ENCODE measurements at regions not wholly inside any gene's neighbourhood (a gene's known extent, or its start where the extent isn't known, plus 50 kb on each side); places are given as distances from the start of the nearest gene placed in this dataset.

GRCh38 chr4:10256203-10256602 is 139.6 kb upstream of the WDR1 start:
- H3K4me3 ChIP-seq (replicated peaks in 1 of 2; ENCODE audit: low read depth in 2 of 2, low read length in 2 of 2): no peak overlapping the region
- no peak for DNase-seq (ENCODE audit: low read depth in 2 of 2)
- TF ChIP-seq, protein P1, sequence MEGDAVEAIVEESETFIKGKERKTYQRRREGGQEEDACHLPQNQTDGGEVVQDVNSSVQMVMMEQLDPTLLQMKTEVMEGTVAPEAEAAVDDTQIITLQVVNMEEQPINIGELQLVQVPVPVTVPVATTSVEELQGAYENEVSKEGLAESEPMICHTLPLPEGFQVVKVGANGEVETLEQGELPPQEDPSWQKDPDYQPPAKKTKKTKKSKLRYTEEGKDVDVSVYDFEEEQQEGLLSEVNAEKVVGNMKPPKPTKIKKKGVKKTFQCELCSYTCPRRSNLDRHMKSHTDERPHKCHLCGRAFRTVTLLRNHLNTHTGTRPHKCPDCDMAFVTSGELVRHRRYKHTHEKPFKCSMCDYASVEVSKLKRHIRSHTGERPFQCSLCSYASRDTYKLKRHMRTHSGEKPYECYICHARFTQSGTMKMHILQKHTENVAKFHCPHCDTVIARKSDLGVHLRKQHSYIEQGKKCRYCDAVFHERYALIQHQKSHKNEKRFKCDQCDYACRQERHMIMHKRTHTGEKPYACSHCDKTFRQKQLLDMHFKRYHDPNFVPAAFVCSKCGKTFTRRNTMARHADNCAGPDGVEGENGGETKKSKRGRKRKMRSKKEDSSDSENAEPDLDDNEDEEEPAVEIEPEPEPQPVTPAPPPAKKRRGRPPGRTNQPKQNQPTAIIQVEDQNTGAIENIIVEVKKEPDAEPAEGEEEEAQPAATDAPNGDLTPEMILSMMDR (IDR thresholded peaks at IDR 0.05; ENCODE audit: low read depth, low read length): no peak

GRCh38 chr4:10253765-10254164 is 137.2 kb upstream of the WDR1 start:
- DNase-seq (ENCODE audit: low read depth in 2 of 2): no peak
- no peak overlapping the region for H3K4me3 ChIP-seq (replicated peaks in 1 of 2; ENCODE audit: low read depth in 2 of 2, low read length in 2 of 2)
- TF ChIP-seq, protein P1 (IDR thresholded peaks at IDR 0.05; ENCODE audit: low read depth, low read length): no peak

- H3K4me3 ChIP-seq (replicated peaks in 1 of 2; ENCODE audit: low read depth in 2 of 2, low read length in 2 of 2): no peak overlapping the region
- DNase-seq (ENCODE audit: low read depth in 2 of 2): no peak
- TF ChIP-seq, protein P1 (IDR thresholded peaks at IDR 0.05; ENCODE audit: low read depth, low read length): no peak
Observed at GRCh38 chr4:10245751-10246150, 129.2 kb upstream of the WDR1 start.

DNA sequence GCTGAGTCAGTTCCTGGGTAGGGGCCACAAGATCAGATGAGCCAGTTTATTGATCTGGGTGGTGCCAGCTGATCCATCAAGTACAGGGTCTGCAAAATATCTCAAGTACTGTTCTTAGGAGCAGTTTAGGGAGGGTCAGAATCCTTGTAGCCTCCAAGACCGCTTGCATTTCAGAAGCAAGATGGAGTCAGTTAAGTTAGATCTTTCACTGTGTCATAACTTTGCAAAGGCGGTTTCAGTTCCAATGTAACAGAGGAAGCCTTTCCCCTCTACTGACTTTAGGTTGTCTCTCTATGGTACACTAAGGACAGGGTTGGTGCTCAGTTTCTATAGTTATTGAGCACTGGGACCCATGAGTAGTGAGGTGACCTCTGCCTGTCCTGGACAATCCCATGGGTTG is 127.3 kb upstream of the WDR1 start:
- no peak overlapping the region for H3K4me3 ChIP-seq (replicated peaks in 1 of 2; ENCODE audit: low read depth in 2 of 2, low read length in 2 of 2)
- TF ChIP-seq, protein P1 (IDR thresholded peaks at IDR 0.05; ENCODE audit: low read depth, low read length): no peak
- no peak for DNase-seq (ENCODE audit: low read depth in 2 of 2)

DNA sequence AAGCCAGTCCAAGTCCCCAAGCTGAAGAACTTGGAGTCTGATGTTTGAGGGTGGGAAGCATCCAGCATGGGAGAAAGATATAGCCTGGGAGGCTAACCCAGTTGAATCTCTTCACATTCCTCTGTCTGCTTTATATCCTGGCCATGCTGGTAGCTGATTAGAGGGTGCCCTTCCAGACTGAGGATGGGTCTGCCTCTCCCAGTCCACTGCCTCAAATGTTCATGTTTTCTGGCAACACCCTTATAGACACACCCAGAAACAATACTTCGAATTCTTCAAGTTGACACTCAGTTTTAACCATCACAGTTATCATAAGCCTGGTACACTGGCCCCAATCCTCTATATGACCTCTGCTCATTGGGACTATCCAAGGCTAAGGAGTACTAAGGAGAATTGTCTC is 124.1 kb upstream of the WDR1 start:
- DNase-seq (ENCODE audit: low read depth in 2 of 2): no peak
- TF ChIP-seq, protein P1 (IDR thresholded peaks at IDR 0.05; ENCODE audit: low read depth, low read length): no peak
- H3K4me3 ChIP-seq (replicated peaks in 1 of 2; ENCODE audit: low read depth in 2 of 2, low read length in 2 of 2): no peak overlapping the region

DNA sequence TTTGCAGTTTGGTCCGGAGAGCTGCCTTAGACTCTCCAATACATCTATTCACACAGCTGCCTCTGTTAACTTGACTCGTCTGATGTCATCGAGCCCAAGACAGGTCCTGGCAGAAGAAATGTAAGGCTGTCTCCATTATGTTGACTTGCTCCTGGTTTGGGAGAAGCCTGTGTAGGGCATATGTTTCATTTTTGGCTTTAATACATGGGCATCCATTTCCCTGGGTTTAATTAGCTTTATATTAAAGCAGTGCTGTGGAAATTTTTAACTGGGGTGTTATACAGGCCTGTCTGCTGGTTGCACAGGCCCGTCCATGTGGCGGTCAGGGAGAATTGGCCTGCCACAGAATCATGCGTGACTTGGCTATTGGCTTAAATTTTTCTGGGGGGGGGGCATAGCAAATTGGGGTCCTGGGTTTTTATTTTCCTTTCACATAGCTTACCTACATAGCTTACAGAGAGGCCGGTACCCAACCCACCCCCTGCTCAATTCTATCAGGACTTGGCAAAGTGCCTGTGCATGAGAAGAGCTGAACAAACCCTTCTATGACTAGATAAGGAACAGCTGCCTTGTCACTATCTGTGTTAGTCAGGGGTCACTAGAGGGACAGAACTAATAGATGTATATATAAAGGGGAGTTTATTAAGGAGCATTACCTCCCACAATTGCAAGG is 123.5 kb upstream of the WDR1 start:
- DNase-seq (ENCODE audit: low read depth in 2 of 2): peak in 1 of 2 donors; percentile 21

More for the DNA sequence above, 123.5 kb upstream of the WDR1 start:
- no peak overlapping the region for H3K4me3 ChIP-seq (replicated peaks in 1 of 2; ENCODE audit: low read depth in 2 of 2, low read length in 2 of 2)
- TF ChIP-seq, protein P1 (IDR thresholded peaks at IDR 0.05; ENCODE audit: low read depth, low read length): no peak
